ENCODE measurements at regions not wholly inside any gene's neighbourhood (a gene's known extent, or its start where the extent isn't known, plus 50 kb on each side); places are given as distances from the start of the nearest gene placed in this dataset.

DNA sequence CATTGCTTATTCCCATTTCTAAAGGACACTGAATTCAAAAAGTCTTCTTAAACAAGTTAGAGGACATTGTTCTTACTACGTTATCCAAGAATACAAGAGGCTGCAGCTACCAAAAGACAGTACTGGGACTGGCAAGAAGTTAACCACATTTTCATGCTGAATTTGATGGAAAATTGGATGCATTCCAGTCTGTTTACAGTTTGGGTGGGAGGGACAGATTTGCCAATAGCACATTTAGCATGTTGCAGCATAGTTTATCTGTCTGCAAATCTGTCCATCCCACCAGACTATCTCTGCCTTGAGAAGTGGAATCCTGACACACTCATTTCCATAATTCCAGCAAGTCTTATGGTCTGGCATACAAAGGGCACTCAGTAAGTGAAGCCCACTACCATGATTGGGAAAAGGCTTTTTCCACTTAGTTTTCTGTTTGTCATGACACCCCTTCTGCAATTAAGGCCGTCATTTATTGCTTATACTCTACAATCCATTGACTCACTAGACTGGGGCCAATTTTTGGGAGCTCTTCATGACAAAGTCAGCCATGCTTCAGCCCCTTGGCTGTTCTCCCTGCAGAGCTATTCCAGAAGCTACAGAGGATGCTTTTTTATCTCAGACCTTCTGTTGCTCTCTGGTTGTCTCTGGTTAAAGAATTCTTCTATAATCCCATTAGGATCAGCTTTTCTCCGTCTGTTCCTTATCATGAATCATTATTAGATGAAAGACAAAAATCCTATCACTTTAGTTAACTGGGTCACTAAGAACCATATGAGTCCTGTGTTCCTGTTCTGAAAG is 355.8 kb upstream of the PTBP2 start:
- no peak for TF ChIP-seq EZH2 (IDR thresholded peaks at IDR 0.05; ENCODE audit: borderline replicate concordance, low read depth, low read length, severe bottlenecking)
- no peak for TF ChIP-seq MYC (IDR thresholded peaks at IDR 0.05; ENCODE audit: low read depth, low read length)
- TF ChIP-seq, protein P1, sequence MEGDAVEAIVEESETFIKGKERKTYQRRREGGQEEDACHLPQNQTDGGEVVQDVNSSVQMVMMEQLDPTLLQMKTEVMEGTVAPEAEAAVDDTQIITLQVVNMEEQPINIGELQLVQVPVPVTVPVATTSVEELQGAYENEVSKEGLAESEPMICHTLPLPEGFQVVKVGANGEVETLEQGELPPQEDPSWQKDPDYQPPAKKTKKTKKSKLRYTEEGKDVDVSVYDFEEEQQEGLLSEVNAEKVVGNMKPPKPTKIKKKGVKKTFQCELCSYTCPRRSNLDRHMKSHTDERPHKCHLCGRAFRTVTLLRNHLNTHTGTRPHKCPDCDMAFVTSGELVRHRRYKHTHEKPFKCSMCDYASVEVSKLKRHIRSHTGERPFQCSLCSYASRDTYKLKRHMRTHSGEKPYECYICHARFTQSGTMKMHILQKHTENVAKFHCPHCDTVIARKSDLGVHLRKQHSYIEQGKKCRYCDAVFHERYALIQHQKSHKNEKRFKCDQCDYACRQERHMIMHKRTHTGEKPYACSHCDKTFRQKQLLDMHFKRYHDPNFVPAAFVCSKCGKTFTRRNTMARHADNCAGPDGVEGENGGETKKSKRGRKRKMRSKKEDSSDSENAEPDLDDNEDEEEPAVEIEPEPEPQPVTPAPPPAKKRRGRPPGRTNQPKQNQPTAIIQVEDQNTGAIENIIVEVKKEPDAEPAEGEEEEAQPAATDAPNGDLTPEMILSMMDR (IDR thresholded peaks at IDR 0.05; ENCODE audit: extremely low read depth in 1 of 2, insufficient read depth in 1 of 2, low read depth in 1 of 2, low read length in 2 of 2), result no peak
- no peak for TF ChIP-seq POLR2A (IDR thresholded peaks at IDR 0.05; ENCODE audit: low read depth, low read length)

Data from endothelial cell of umbilical vein (primary cell).